ENCODE measurements at regions not wholly inside any gene's neighbourhood (a gene's known extent, or its start where the extent isn't known, plus 50 kb on each side); places are given as distances from the start of the nearest gene placed in this dataset.

- no peak for TF ChIP-seq CHD7 (IDR thresholded peaks at IDR 0.05; ENCODE audit: insufficient replicate concordance, low read length)
- TF ChIP-seq SP1 (IDR thresholded peaks at IDR 0.05; ENCODE audit: low read depth, low read length) = no peak
- TF ChIP-seq POLR2A (IDR thresholded peaks at IDR 0.05; ENCODE audit: control extremely low read depth in 1 of 2, low read depth in 2 of 2, low read length in 2 of 2) = no peak
Observed at GRCh38 chr3:170692720-170693119, 106.8 kb upstream of the SLC7A14 start (continued).
